ENCODE measurements at regions not wholly inside any gene's neighbourhood (a gene's known extent, or its start where the extent isn't known, plus 50 kb on each side); places are given as distances from the start of the nearest gene placed in this dataset.

- no peak for TF ChIP-seq POLR2A (IDR thresholded peaks at IDR 0.05; ENCODE audit: low read depth, low read length)
- TF ChIP-seq TAF1 (IDR thresholded peaks at IDR 0.05; ENCODE audit: borderline replicate concordance, low read depth, low read length), result no peak
Measured at GRCh38 chr2:74079522-74080341, 68.0 kb downstream of the BOLA3 start.
